ENCODE measurements at regions not wholly inside any gene's neighbourhood (a gene's known extent, or its start where the extent isn't known, plus 50 kb on each side); places are given as distances from the start of the nearest gene placed in this dataset.

- TF ChIP-seq POLR2A (IDR thresholded peaks at IDR 0.05) (no peak), CTCF (IDR thresholded peaks at IDR 0.05) (no peak)
Measured at GRCh38 chr3:64311424-64312061, 86.3 kb upstream of the PRICKLE2 start.
